Mucosa of rectum (tissue), 2 donors: ENCODE measurements at regions not wholly inside any gene's neighbourhood (a gene's known extent, or its start where the extent isn't known, plus 50 kb on each side); places are given as distances from the start of the nearest gene placed in this dataset.

Experiments used
- H3K27ac ChIP-seq, 2 donors: one replicate each; pipeline ENCODE4 v1.7.0; 2013; ENCODE audit warnings: inconsistent platforms in 2 of 2, low read depth in 2 of 2, low read length in 2 of 2
- H3K27me3 ChIP-seq, 2 donors: one replicate each; pipeline ENCODE4 v1.7.0; 2013; ENCODE audit warnings: low read length in 2 of 2; ENCODE audit not compliant: control insufficient read depth in 2 of 2, insufficient read depth in 2 of 2
- H3K36me3 ChIP-seq, 2 donors: one replicate each; pipeline ENCODE4 v1.7.0; 2013; ENCODE audit warnings: low read length in 2 of 2; ENCODE audit not compliant: control insufficient read depth in 2 of 2, insufficient read depth in 2 of 2
- H3K4me1 ChIP-seq, 2 donors: one replicate each; pipeline ENCODE4 v1.7.0; 2013; ENCODE audit warnings: low read length in 2 of 2, mild to moderate bottlenecking in 1 of 2; ENCODE audit not compliant: control insufficient read depth in 2 of 2, insufficient read depth in 2 of 2
- H3K4me3 ChIP-seq, 2 donors: one replicate each; pipeline ENCODE4 v1.7.0; 2013; ENCODE audit warnings: low read length in 2 of 2
- H3K9ac ChIP-seq, 2 donors: one replicate each; pipeline ENCODE4 v1.7.0; 2013; ENCODE audit warnings: low read length in 2 of 2, low read depth in 1 of 2, mild to moderate bottlenecking in 1 of 2
- H3K9me3 ChIP-seq, 2 donors: one replicate each; pipeline ENCODE4 v1.7.0; 2013; ENCODE audit warnings: low read length in 2 of 2; ENCODE audit not compliant: control insufficient read depth in 2 of 2
- donor health status: healthy.
- donor health status: Normal muscosa, but diverticular disease.

DNA sequence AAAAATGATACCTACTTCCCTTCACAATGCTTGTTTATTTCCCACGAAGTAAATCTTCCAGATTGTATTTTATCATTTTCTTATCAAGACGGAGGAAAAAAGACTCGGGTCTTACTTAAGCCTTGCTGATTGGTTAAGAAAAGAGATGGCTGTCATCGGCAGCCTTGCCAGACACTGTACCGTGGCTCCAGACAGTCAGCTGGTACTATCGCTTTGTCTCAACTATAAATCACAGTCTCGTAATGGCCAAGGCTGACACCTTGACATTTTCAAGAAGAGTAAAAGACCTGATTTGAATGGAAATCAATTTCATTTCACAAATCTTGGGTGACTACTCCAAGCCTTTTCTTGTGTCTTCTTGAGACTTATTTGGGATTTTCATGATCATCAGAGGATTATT is 868.0 kb downstream of the USP25 start:
- Histone ChIP-seq H3K36me3 (no peaks in the 10 kb centered on the region), H3K9me3 (no peaks in the 10 kb centered on the region), H3K27me3 (no peaks in the 10 kb centered on the region), H3K4me1 (no peaks in the 10 kb centered on the region), H3K27ac (no peak overlapping the region), H3K4me3 (no peak overlapping the region), H3K9ac (no peak overlapping the region)

DNA sequence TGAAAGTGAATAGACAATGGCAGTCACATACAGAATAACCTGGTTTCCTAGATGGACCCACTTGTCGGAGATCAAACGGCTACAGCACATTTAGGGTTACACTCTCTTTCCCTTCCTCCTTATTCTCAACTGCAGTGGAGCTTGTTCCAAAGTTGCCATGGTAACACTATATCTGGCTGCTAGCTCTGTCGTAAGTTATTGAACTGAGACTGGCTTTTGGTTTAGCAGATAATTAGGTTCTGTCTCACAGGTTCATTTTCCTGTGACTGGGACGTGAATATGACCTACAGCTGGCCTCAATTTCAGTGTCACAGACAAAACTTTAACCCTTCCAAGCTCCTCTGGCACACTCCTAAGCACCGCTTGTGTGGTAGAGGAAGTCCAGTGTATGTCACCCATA is 875.8 kb downstream of the USP25 start:
- H3K9ac ChIP-seq = no peak overlapping the region
- H3K4me3 ChIP-seq = no peak overlapping the region
- H3K27ac ChIP-seq = no peak overlapping the region

DNA sequence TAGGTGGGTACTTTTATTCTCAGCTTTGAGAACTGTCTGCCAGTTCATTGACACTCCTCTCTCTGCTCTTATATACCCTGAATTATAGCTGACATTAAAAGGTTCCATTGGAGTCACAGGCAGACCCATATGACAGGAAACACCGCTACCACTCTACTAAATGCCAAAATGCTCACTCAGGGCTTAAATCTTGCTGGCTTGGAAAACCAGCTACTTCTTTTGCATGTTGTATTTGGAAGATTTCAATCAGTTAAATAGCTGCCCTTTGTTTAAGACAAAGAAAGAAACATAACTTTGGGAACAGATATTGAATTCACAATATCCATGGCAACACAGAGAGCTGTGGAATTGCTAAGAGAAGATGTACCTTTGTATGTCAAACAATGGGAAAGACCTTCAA is 876.5 kb downstream of the USP25 start:
- H3K4me1 ChIP-seq = no peaks in the 10 kb centered on the region
- H3K27ac ChIP-seq = no peak overlapping the region
- no peaks in the 10 kb centered on the region for H3K27me3 ChIP-seq
- H3K4me3 ChIP-seq = no peak overlapping the region
- no peaks in the 10 kb centered on the region for H3K9me3 ChIP-seq
- no peaks in the 10 kb centered on the region for H3K36me3 ChIP-seq
- no peak overlapping the region for H3K9ac ChIP-seq

More for the DNA sequence above, 875.8 kb downstream of the USP25 start:
- H3K27me3 ChIP-seq = no peaks in the 10 kb centered on the region
- H3K36me3 ChIP-seq = no peaks in the 10 kb centered on the region
- no peaks in the 10 kb centered on the region for H3K9me3 ChIP-seq
- H3K4me1 ChIP-seq = no peaks in the 10 kb centered on the region

DNA sequence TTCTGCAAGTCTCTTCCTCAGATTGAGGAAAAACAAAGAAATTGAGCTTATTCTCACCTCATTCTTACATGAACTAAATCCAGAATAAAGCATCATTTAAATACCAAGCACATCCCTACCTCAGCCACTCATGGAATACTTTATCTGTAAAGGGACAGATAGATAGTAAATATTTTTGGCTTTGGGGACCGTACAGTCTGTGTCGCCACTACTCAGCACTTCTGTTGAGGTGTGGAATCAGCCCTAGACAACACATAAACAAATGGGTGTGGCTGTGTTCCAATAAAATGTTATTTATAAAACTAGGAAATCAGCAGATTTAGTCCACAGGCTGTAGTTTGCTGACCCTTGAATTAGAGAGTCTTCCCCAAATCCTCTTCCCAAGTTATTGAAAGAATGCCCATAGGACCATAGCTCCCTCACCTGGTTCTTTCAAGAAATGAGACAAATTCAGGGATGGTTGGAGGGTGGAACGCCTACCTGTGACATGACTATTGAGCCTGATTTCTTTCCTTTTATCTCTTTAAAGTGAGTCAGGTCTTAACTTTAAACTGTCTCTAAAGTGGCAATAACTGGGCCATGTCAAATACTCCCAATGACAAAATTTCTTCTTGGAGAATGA is 878.5 kb downstream of the USP25 start:
- Histone ChIP-seq H3K27ac (no peak overlapping the region), H3K36me3 (no peaks in the 10 kb centered on the region), H3K9me3 (no peaks in the 10 kb centered on the region), H3K9ac (no peak overlapping the region), H3K4me3 (no peak overlapping the region), H3K4me1 (no peaks in the 10 kb centered on the region), H3K27me3 (no peaks in the 10 kb centered on the region)

DNA sequence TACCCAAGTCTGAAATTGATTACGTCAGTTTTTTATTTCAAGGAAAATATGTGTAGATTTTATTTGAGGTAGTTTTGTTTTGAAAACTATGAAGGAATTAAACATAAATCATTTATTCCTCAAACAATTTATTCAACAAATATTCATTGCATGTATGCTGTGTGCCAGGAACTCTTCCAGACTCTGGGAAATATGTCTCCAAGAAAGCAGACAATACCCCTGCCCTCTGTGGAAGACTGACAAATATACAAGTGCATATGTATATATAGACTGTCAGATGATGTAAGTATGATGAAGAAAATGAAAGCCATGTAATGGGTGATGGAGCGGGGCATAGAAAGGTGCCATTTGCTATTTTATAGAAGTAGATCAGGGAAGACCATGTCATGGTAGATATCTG is 889.5 kb downstream of the USP25 start:
- H3K9ac ChIP-seq = no peak overlapping the region
- H3K27ac ChIP-seq = no peak overlapping the region
- peaks cover 0 to 8% of the 10 kb centered on the region in 2 donors for H3K9me3 ChIP-seq
- H3K4me1 ChIP-seq = no peaks in the 10 kb centered on the region
- H3K27me3 ChIP-seq = no peaks in the 10 kb centered on the region
- H3K36me3 ChIP-seq = no peaks in the 10 kb centered on the region
- H3K4me3 ChIP-seq = no peak overlapping the region

DNA sequence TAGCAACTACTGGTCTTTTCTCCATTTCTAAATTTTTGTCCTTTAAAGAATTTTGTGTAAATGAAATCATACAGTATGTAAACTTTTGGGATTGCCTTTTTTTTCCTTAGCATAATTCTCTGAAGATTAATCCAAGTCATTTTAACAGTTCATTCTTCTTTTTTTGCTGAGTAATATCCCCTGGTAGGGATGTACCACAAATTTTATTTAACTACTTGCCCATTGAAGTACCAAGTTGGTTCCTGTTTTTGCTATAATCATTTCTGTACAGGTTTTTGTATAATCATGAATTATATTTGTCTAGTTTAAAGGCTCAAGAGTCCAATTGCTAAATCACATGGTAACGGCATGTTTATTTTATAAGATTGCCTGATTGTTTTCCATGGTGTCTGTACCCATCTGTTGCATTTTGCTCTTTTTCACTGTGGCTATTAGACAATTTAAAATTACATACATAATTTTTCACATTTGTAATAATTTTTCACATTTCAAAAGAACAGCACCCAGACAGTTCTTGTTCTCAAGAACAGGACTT is 891.1 kb downstream of the USP25 start:
- Histone ChIP-seq H3K9me3 (peaks cover 0 to 8% of the 10 kb centered on the region in 2 donors), H3K27me3 (no peaks in the 10 kb centered on the region), H3K4me3 (no peak overlapping the region), H3K4me1 (no peaks in the 10 kb centered on the region), H3K27ac (no peak overlapping the region), H3K36me3 (no peaks in the 10 kb centered on the region), H3K9ac (no peak overlapping the region)

DNA sequence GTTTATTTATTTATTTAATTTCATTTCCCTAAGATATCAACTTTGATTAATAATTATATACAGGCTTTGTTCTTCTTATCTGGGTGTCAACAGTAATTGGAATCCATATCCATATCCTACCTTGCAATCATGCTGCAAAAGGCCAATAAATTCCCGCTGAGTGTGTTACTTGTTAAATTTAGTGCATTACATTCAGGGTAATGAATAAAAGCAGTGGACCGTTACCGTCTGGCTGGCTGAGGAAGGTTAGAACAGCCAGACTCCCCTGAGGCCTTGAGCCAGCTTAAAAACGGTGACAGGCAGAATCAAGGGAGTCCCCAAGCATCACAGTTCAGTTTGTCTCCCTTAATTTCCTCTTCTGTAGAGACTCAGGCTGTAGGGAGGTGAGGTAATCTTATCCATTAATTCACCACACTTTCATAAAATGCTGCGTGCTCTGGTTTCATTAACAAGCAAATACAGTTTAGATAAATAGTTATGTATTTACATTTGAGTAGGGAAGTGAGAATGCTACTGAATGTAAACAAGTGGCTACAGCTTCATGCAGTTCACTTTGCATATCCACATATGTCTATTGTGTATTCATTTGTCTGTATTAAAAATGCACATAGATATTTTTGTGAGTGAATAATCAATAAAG is 888.2 kb upstream of the CXADR start:
- Histone ChIP-seq H3K4me3 (no peak overlapping the region), H3K27ac (no peak overlapping the region), H3K9me3 (peaks cover 0 to under 1% of the 10 kb centered on the region in 2 donors), H3K4me1 (no peaks in the 10 kb centered on the region), H3K9ac (no peak overlapping the region), H3K36me3 (no peaks in the 10 kb centered on the region), H3K27me3 (no peaks in the 10 kb centered on the region)

DNA sequence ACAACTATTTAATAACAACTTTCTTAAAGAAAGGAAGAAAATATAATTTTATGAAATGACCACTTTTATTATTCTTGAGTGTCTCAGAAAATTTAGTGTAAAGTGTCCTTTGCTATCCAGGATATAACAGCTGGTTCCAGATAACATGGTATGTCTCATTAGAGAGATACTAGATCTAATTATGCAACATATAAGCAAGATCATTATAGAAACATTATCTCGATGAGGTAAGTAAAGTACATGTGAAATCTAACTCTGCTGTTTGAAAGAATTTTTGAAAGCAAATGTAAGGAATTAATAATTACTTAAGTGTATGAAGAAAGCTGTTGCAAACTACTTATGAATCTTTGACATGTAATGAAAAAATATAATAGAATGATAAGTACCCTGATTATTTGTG is 887.4 kb upstream of the CXADR start:
- no peaks in the 10 kb centered on the region for H3K27me3 ChIP-seq
- H3K9me3 ChIP-seq = no peaks in the 10 kb centered on the region
- H3K4me3 ChIP-seq = no peak overlapping the region
- no peaks in the 10 kb centered on the region for H3K4me1 ChIP-seq
- no peak overlapping the region for H3K27ac ChIP-seq
- no peak overlapping the region for H3K9ac ChIP-seq
- H3K36me3 ChIP-seq = no peaks in the 10 kb centered on the region

DNA sequence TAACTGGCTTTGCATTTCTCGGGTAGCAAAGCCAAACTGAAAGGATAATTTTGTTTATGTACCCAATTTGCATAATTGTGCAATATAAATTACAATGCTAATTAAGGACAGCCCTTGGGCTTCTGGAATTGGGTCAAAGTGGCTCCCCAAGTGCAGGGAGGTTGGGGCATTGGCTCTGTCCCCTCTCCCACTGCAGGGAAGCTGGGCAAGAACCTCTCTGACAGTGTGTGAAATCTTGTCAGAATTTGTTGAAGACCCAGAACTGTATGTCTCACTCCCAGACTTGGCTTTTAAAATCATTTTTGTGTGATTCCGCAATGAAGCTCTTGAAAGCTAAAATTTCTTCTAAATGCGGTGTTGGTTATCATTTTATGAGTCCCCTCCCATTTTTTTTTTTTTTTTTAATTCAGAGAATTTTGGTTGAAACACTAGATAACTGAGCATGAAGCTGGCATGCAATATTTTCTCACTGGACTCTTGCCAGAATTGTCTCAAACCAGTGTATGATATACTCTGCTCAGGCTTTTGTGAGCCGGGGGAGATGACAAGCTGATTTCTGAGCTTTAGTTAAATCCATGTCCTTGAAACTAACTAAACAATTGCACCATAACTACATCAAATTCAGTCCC is 878.9 kb upstream of the CXADR start:
- Histone ChIP-seq H3K4me1 (no peaks in the 10 kb centered on the region), H3K4me3 (no peak overlapping the region), H3K27ac (no peak overlapping the region)

DNA sequence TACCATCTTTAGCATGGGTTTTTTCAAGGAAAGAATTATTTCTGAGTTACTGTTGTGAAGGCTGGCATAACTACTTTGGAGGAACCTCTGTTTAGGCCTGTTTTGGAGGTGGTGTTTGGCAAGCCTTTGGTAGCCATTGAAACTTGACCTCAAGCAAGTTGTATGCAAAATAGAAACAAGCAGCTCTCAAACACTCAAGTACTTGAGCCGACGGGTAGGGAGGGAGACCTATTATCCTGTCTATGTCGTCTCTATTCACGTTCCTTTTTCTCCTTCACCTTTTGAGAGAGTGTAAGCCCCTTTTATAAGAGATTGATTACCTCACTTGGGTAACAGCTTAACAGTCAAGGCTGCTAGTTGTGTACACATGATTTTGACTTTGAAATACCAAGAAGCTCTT is 878.3 kb upstream of the CXADR start:
- no peak overlapping the region for H3K27ac ChIP-seq
- no peaks in the 10 kb centered on the region for H3K27me3 ChIP-seq
- H3K4me1 ChIP-seq = no peaks in the 10 kb centered on the region
- H3K4me3 ChIP-seq = no peak overlapping the region
- no peaks in the 10 kb centered on the region for H3K9me3 ChIP-seq
- no peaks in the 10 kb centered on the region for H3K36me3 ChIP-seq
- H3K9ac ChIP-seq = no peak overlapping the region

More for the DNA sequence above, 878.9 kb upstream of the CXADR start:
- no peaks in the 10 kb centered on the region for H3K9me3 ChIP-seq
- no peak overlapping the region for H3K9ac ChIP-seq
- no peaks in the 10 kb centered on the region for H3K36me3 ChIP-seq
- H3K27me3 ChIP-seq = no peaks in the 10 kb centered on the region
